GM12878 (cell line): ENCODE measurements at regions not wholly inside any gene's neighbourhood (a gene's known extent, or its start where the extent isn't known, plus 50 kb on each side); places are given as distances from the start of the nearest gene placed in this dataset.

ENCODE experiments used
- ATAC-seq: fragments of 200-7000 bp; cut with Tn5 transposase; 3 replicates; pipeline ENCODE4 v1.9.1; 2020; ENCODE audit warnings: mild to moderate bottlenecking, moderate library complexity
- BruUV-seq: library from RNA; stranded (reverse); fragments of 400-500 nt; replicated peaks from 2 replicates; lab custom pipeline; 2021; lab: Mats Ljungman, UMichigan
- CTCF ChIA-PET: fragments of 300-600 bp; sonication (Branson Sonifier 250); formaldehyde crosslinking; extraction: SDS; loops from one replicate; lab custom pipeline; 2021; ENCODE audit warnings: inconsistent platforms; lab: Yijun Ruan, JAX
- POLR2A ChIA-PET: fragments of 350-600 bp; formaldehyde crosslinking; extraction: SDS; loops from one replicate; lab custom pipeline; 2021; ENCODE audit warnings: inconsistent platforms; lab: Charles Lee
- RAD21 ChIA-PET: fragments of 300-600 bp; sonication (Branson Sonifier 250); formaldehyde crosslinking; loops from one replicate; lab custom pipeline; 2023; ENCODE audit warnings: antibody characterized with exemption; ENCODE audit not compliant: unreplicated experiment; lab: Charles Lee
- SMC1A ChIA-PET: fragments of 300-600 bp; sonication (Branson Sonifier 250); formaldehyde crosslinking; loops from one replicate; lab custom pipeline; 2023; ENCODE audit not compliant: unreplicated experiment, uncharacterized antibody; lab: Charles Lee
- DNase-seq: peaks from one replicate; pipeline ENCODE4 v3.0.0-alpha.2; 2011; ENCODE audit warnings: low read depth, low spot score
- FAIRE-seq: peaks from 3 replicates; lab custom pipeline; 2011; peaks lifted over from hg19 to GRCh38; lab: Jason Lieb, UNC
- H2AFZ ChIP-seq: 2 replicates; pipeline ENCODE4 v1.6.0; 2011; ENCODE audit warnings: low read depth, low read length, control low read depth; ENCODE audit not compliant: control insufficient read depth
- H3K27ac ChIP-seq: 2 replicates; pipeline ENCODE4 v1.5.1; 2011; ENCODE audit warnings: control low read depth; ENCODE audit not compliant: control insufficient read depth, insufficient read depth
- H3K27me3 ChIP-seq, 2 experiments: replicated peaks in 1 of 2; 2 replicates each; pipeline versions ENCODE4 v1.6.0 to v1.6.1; 2011; ENCODE audit warnings: low read length in 1 of 2; ENCODE audit not compliant: control insufficient read depth in 2 of 2, insufficient read depth in 2 of 2
- H3K36me3 ChIP-seq, 2 experiments: 2 replicates each; pipeline ENCODE4 v1.5.1; 2011; ENCODE audit warnings: low read length in 1 of 2; ENCODE audit not compliant: control insufficient read depth in 2 of 2, insufficient read depth in 2 of 2
- H3K4me1 ChIP-seq: 2 replicates; pipeline ENCODE4 v1.6.1; 2011; ENCODE audit warnings: mild to moderate bottlenecking, low read length, moderate library complexity, mixed read lengths; ENCODE audit not compliant: control insufficient read depth, insufficient read depth
- H3K4me2 ChIP-seq: 2 replicates; pipeline ENCODE4 v1.6.0; 2011; ENCODE audit warnings: control low read depth; ENCODE audit not compliant: control insufficient read depth, insufficient read depth
- H3K4me3 ChIP-seq: fragments of 200-600 bp; sonication (generic); 2 replicates; pipeline ENCODE4 v1.5.1; 2016
- H3K79me2 ChIP-seq: 2 replicates; pipeline ENCODE4 v1.6.0; 2011; ENCODE audit warnings: low read length; ENCODE audit not compliant: control insufficient read depth, insufficient read depth
- H3K9ac ChIP-seq: 2 replicates; pipeline ENCODE4 v1.8.0; 2011; ENCODE audit warnings: low read length, control low read depth, mixed read lengths; ENCODE audit not compliant: control insufficient read depth, insufficient read depth
- H3K9me3 ChIP-seq: replicated peaks from 3 replicates; pipeline ENCODE4 v1.5.1; 2011; ENCODE audit warnings: mild to moderate bottlenecking, low read length; ENCODE audit not compliant: control insufficient read depth, insufficient read depth
- H4K20me1 ChIP-seq: 2 replicates; pipeline ENCODE4 v1.6.0; 2011; ENCODE audit not compliant: control insufficient read depth, insufficient read depth
- BHLHE40 ChIP-seq, 2 experiments: fragments of 450-650 bp in 1 of 2; IDR thresholded peaks; 2 replicates each; pipeline ENCODE4 v1.6.1; 2011 to 2017; ENCODE audit warnings: low read depth in 2 of 2, borderline replicate concordance in 1 of 2, improper control_type of control experiment in 1 of 2, low read length in 1 of 2, mild to moderate bottlenecking in 1 of 2
- HDGF ChIP-seq: fragments of 450-650 bp; IDR thresholded peaks from 2 replicates; pipeline ENCODE4 v1.6.1; 2016; ENCODE audit warnings: antibody characterized with exemption
- KDM1A ChIP-seq: fragments of 200-600 bp; sonication (generic); IDR thresholded peaks from 2 replicates; pipeline ENCODE4 v1.6.1; 2016; ENCODE audit warnings: borderline replicate concordance
- MYB ChIP-seq: fragments of 150-350 bp; IDR thresholded peaks from 2 replicates; pipeline ENCODE4 v1.6.1; 2014; ENCODE audit warnings: mild to moderate bottlenecking, low read depth, low read length, borderline replicate concordance
- MYC ChIP-seq: IDR thresholded peaks from 2 replicates; pipeline ENCODE4 v1.6.1; 2011; ENCODE audit warnings: mild to moderate bottlenecking, low read length, moderate library complexity, inconsistent platforms; ENCODE audit not compliant: insufficient read depth, insufficient replicate concordance, insufficient read length, severe bottlenecking
- NR2C1 ChIP-seq: fragments of 450-650 bp; IDR thresholded peaks from 2 replicates; pipeline ENCODE4 v1.6.1; 2017; ENCODE audit warnings: antibody characterized with exemption, mild to moderate bottlenecking, moderate library complexity
- NR2C2 ChIP-seq: IDR thresholded peaks from 2 replicates; pipeline ENCODE4 v1.6.1; 2011; ENCODE audit warnings: borderline replicate concordance, low read depth; ENCODE audit not compliant: control insufficient read depth, insufficient read length
- NR2F1 ChIP-seq: fragments of 450-650 bp; conservative IDR thresholded peaks from 2 replicates; pipeline ENCODE4 v1.6.1; 2017; ENCODE audit warnings: mild to moderate bottlenecking
- PAX8 ChIP-seq: fragments of 450-650 bp; IDR thresholded peaks from 2 replicates; pipeline ENCODE4 v1.6.1; 2017; ENCODE audit warnings: mild to moderate bottlenecking, moderate library complexity
- PBX3 ChIP-seq: IDR thresholded peaks from 2 replicates; pipeline ENCODE4 v1.6.1; 2011; ENCODE audit warnings: mild to moderate bottlenecking, low read depth, low read length, moderate library complexity; ENCODE audit not compliant: insufficient replicate concordance
- SMAD1 ChIP-seq: fragments of 450-650 bp; IDR thresholded peaks from 2 replicates; pipeline ENCODE4 v1.6.1; 2018; ENCODE audit warnings: mild to moderate bottlenecking, low read depth; ENCODE audit not compliant: partially characterized antibody
- ZNF592 ChIP-seq: fragments of 450-650 bp; IDR thresholded peaks from 2 replicates; pipeline ENCODE4 v1.6.1; 2017; ENCODE audit warnings: mild to moderate bottlenecking, moderate library complexity
- ZNF622 ChIP-seq: fragments of 450-650 bp; IDR thresholded peaks from 2 replicates; pipeline ENCODE4 v1.6.1; 2017; ENCODE audit warnings: mild to moderate bottlenecking, inconsistent platforms
- ZNF687 ChIP-seq: fragments of 450-650 bp; IDR thresholded peaks from 2 replicates; pipeline ENCODE4 v1.6.1; 2017; ENCODE audit warnings: mild to moderate bottlenecking, moderate library complexity
- in situ Hi-C: fragments of 300-500 bp; cut with MboI; formaldehyde crosslinking; loops from 9 replicates; pipeline ENCODE4 v1.14.3; 2018; ENCODE audit warnings: mixed read lengths
- intact Hi-C: fragments of 100-400 bp; cut with micrococcal nuclease; formaldehyde crosslinking; loops from one replicate; pipeline ENCODE4 v1.14.2; 2022; ENCODE audit not compliant: unreplicated experiment

- TF ChIP-seq ZNF687 (no peak), MYC (no peak), KDM1A (no peak), NR2C1 (no peak), HDGF (no peak)
Measured at GRCh38 chr3:94394885-94395284, 332.0 kb downstream of the NSUN3 start (continued).

GRCh38 chr3:94395851-94396250 lies 333.0 kb downstream of the NSUN3 start:
- RAD21 ChIA-PET, result no interaction called here
- POLR2A ChIA-PET, result no interaction called here

More at GRCh38 chr3:94395851-94396250, 333.0 kb downstream of the NSUN3 start:
- Histone ChIP-seq H3K4me3 (no peak overlapping the region), H2AFZ (no peak overlapping the region), H3K4me1 (no peaks in the 10 kb centered on the region), H4K20me1 (no peaks in the 10 kb centered on the region), H3K9ac (no peak overlapping the region), H3K4me2 (no peak overlapping the region), H3K27ac (no peak overlapping the region), H3K36me3 (no peaks in the 10 kb centered on the region), H3K79me2 (no peaks in the 10 kb centered on the region), H3K9me3 (no peaks in the 10 kb centered on the region), H3K27me3 (no peaks in the 10 kb centered on the region)
- DNase-seq (no peak), ATAC-seq (no peak), FAIRE-seq (no peak)
- BruUV-seq, result no TSS peak
- ChIA-PET CTCF (interaction anchor here (0.9 to 1.4 kb wide), 2 partner anchors 10 to 45 kb away, joined by 3 read pairs; no protein-coding TSS in a partner anchor), SMC1A (interaction anchor here (0.7 kb wide), 1 partner anchor 677 kb away, joined by 4 read pairs; no protein-coding TSS in a partner anchor)
- in situ Hi-C loops (no loop called here), intact Hi-C loops (no loop called here)
- TF ChIP-seq HDGF (no peak), PAX8 (no peak), SMAD1 (no peak), PBX3 (no peak), ZNF622 (no peak), NR2F1 (no peak), BHLHE40 (IDR thresholded peaks at IDR 0.05; ENCODE audit: borderline replicate concordance in 1 of 2, low read depth in 2 of 2, low read length in 1 of 2) (no peak), NR2C2 (no peak), MYB (no peak), NR2C1 (no peak), ZNF592 (no peak)
